HG03571 (cell line): ENCODE measurements at regions not wholly inside any gene's neighbourhood (a gene's known extent, or its start where the extent isn't known, plus 50 kb on each side); places are given as distances from the start of the nearest gene placed in this dataset.

Experiments used
- ATAC-seq: cut with Tn5 transposase; IDR thresholded peaks from one replicate; pipeline ENCODE4 v1.9.1; 2021; ENCODE audit not compliant: unreplicated experiment

- ATAC-seq = no peak
Observed at GRCh38 chr3:193780397-193780796, 187.4 kb downstream of the OPA1 start.

GRCh38 chr3:193780810-193781478, 187.9 kb downstream of the OPA1 start:
- no peak for ATAC-seq

- no peak for ATAC-seq
Observed at GRCh38 chr3:193782276-193782647, 189.3 kb downstream of the OPA1 start.

- no peak for ATAC-seq
Observed at GRCh38 chr3:193782747-193783146, 189.7 kb downstream of the OPA1 start.

DNA sequence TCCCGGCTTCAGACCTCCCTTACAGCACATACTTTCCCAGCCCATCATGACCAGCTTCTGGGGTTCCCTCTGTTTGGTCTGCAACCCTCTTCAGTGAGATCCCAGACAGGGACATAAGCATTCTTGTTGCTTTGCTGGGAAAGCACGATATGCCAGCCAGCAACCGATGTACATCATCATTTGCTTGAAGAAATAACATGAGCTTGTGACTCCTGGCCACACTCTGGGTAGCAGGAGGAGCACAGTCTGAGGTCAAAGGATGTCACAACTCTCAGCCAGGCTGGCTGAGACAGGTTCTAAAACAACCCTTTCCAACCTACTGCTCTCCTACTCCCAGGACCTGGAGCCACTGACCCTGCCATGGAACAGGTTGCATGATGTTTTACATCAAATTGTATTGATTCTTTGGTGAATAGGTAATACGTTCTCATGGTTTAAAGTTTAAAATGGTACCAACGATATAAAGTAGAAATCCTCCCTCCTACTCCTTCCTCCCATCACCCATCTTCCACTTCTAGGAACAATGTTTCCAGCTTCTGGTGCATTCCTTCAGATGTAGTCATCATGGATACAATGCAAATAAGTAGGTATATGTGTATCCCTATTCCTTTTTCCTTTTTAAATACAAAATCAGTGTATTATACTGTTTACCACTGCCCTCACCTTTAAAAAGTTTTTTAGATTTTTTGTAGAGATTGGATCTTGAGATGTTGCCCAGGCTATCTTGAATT, 190.3 kb downstream of the OPA1 start:
- no peak for ATAC-seq

- no peak for ATAC-seq
Observed at GRCh38 chr3:193784822-193785221, 191.8 kb downstream of the OPA1 start.

GRCh38 chr3:193787496-193787870, 194.5 kb downstream of the OPA1 start:
- ATAC-seq = no peak

- peak; percentile 55 for ATAC-seq
Observed at GRCh38 chr3:193788189-193788991, 195.4 kb downstream of the OPA1 start.

DNA sequence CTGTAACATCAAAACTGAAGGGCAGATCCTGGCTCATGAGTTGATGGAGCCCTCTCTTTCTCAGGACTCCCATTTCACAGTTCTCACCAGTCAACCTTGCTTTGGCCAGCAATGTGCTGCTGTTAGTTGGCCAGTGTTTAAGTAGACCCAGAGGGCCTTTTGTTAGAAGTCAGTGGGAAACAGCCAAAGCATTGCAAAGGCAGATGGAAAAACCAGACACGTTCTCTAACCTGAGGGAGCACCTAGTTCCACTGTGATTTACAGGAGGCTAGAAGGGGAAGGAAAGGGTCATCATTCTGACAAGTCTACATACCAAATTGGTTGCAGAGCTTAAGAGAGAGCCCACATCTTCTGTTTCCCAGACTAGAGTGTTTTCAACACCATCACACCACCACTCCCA, 196.4 kb downstream of the OPA1 start:
- no peak for ATAC-seq

DNA sequence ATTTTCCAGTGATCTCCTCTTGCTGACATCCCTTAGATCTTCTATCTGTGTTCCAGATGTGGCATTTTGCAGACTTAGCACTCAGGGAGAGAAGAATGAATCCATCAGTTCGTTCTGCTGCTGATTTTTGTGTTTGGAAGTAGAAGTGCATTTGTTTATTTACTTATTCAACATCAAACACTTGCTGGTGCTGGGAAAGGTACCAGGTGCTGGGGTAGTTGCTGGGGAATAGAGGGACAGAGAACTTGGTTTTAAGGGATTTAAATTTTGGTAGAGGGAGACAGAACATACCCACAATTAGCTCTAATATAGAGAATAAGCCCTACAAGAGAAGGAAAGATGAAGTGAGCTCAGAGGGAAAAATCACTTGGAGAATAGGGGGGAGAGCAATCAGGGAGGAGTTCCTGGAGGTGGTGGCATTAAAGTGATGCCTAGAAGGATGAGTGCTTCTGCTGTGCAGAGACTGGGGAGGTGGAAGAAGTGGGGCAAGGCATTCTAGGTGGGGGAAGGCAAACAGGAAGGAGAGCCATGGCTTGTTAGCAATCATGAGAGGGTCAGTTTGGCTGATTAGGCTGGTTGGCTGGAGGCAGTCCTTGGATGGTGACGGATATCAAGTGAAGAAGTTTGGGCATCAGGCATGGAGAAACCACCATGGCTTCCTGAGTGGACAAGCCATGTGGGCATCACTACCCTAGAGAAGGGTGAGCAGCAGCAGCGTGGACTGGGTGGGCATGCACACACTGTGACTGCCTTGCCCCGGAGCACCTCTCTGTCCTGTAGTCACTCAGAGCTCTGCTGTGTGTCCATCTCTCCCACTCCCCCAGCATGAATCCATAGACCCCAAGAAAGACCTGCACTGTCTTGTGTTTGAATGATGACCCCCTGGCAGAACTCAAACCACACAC, 197.3 kb downstream of the OPA1 start:
- no peak for ATAC-seq

- no peak for ATAC-seq
Observed at GRCh38 chr3:193791041-193792032, 198.3 kb downstream of the OPA1 start.

GRCh38 chr3:193793123-193793522, 200.1 kb downstream of the OPA1 start:
- ATAC-seq = no peak

- no peak for ATAC-seq
Observed at GRCh38 chr3:193794002-193794881, 201.2 kb downstream of the OPA1 start.

GRCh38 chr3:193795062-193795690, 202.2 kb downstream of the OPA1 start:
- no peak for ATAC-seq

- no peak for ATAC-seq
Observed at GRCh38 chr3:193796089-193796488, 203.1 kb downstream of the OPA1 start.

DNA sequence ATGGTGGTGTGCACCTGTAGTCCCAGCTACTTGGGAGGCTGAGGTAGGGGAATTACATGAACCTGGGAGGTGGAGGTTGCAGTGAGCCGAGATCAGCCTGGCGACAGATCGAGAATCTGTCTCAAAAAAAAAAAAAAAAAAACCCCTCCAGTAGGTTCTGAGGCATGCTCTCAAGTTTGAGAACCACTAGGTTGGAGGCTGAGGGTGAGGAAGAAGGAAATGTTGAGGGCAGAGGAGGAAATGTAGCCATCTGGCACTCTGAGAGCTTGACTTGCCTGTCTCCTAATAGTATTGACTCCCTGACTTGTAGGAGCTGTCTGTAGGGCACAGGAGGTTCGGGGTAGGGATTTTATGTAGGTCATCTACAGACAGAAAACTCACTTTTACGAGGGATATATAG, 204.6 kb downstream of the OPA1 start:
- no peak for ATAC-seq

- ATAC-seq = no peak
Observed at GRCh38 chr3:193798051-193798450, 205.0 kb downstream of the OPA1 start.
